Smooth muscle cell (in vitro differentiated cells): ENCODE measurements at regions not wholly inside any gene's neighbourhood (a gene's known extent, or its start where the extent isn't known, plus 50 kb on each side); places are given as distances from the start of the nearest gene placed in this dataset.

Experiments used
- DNase-seq: peaks from one replicate; lab custom pipeline; 2025; ENCODE audit not compliant: unreplicated experiment; lab: John Stamatoyannopoulos, UW
- H2AFZ ChIP-seq: fragments of 200-600 bp; sonication (generic); 2 replicates; pipeline ENCODE4 v1.6.0; 2016; ENCODE audit warnings: antibody characterized with exemption, low read depth, mild to moderate bottlenecking
- H3F3A ChIP-seq: fragments of 200-600 bp; sonication (generic); 2 replicates; pipeline ENCODE4 v1.6.0; 2017; ENCODE audit warnings: antibody characterized with exemption, low read depth
- H3K27ac ChIP-seq: fragments of 200-600 bp; sonication (generic); 2 replicates; pipeline ENCODE4 v1.5.1; 2016; ENCODE audit warnings: low read depth, mild to moderate bottlenecking
- H3K27me3 ChIP-seq: fragments of 200-600 bp; sonication (generic); 2 replicates; pipeline ENCODE4 v1.6.1; 2016; ENCODE audit warnings: low read depth, mild to moderate bottlenecking
- H3K36me3 ChIP-seq: fragments of 200-600 bp; sonication (generic); 2 replicates; pipeline ENCODE4 v1.5.1; 2016; ENCODE audit warnings: low read depth
- H3K4me1 ChIP-seq: fragments of 200-600 bp; sonication (generic); 2 replicates; pipeline ENCODE4 v1.5.1; 2016; ENCODE audit warnings: low read depth
- H3K4me2 ChIP-seq: fragments of 200-600 bp; sonication (generic); 2 replicates; pipeline ENCODE4 v1.6.0; 2016; ENCODE audit warnings: mild to moderate bottlenecking
- H3K4me3 ChIP-seq: fragments of 200-600 bp; sonication (generic); 2 replicates; pipeline ENCODE4 v1.5.1; 2016; ENCODE audit warnings: mild to moderate bottlenecking
- H3K79me2 ChIP-seq: fragments of 200-600 bp; sonication (generic); 2 replicates; pipeline ENCODE4 v1.6.0; 2016; ENCODE audit warnings: low read depth, mild to moderate bottlenecking
- H3K9ac ChIP-seq: fragments of 200-600 bp; sonication (generic); 2 replicates; pipeline ENCODE4 v1.6.0; 2016; ENCODE audit warnings: low read depth
- H3K9me3 ChIP-seq: fragments of 200-600 bp; sonication (generic); replicated peaks from 2 replicates; pipeline ENCODE4 v1.5.1; 2016; ENCODE audit warnings: low read depth
- H4K20me1 ChIP-seq: fragments of 200-600 bp; sonication (generic); 2 replicates; pipeline ENCODE4 v1.6.0; 2016; ENCODE audit warnings: low read depth
- CTCF ChIP-seq: fragments of 200-600 bp; sonication (generic); IDR thresholded peaks from 2 replicates; pipeline ENCODE4 v1.5.1; 2017; ENCODE audit warnings: borderline replicate concordance, mild to moderate bottlenecking, antibody characterized with exemption; ENCODE audit not compliant: insufficient read depth, poor library complexity, severe bottlenecking
- WGBS: methylation state at CpG from one replicate; pipeline ENCODE4 v1.1.7; 2016; ENCODE audit warnings: low lambda C conversion rate; 5-methylcytosine and 5-hydroxymethylcytosine counted together

- Histone ChIP-seq H2AFZ (no peak overlapping the region), H3K36me3 (no peaks in the 10 kb centered on the region), H3K9me3 (no peaks in the 10 kb centered on the region), H4K20me1 (no peaks in the 10 kb centered on the region), H3F3A (no peaks in the 10 kb centered on the region), H3K27ac (no peak overlapping the region), H3K9ac (no peak overlapping the region), H3K4me3 (no peak overlapping the region), H3K27me3 (no peaks in the 10 kb centered on the region), H3K4me2 (no peak overlapping the region), H3K79me2 (no peaks in the 10 kb centered on the region), H3K4me1 (no peaks in the 10 kb centered on the region)
- 80% methylated on average over 1 of the region's 1 CpG for WGBS
- no peak for DNase-seq
- TF ChIP-seq CTCF: no peak
These were observed 495.6 kb downstream of the DNAH5 start for GRCh38 chr5:13448843-13449242.

DNA sequence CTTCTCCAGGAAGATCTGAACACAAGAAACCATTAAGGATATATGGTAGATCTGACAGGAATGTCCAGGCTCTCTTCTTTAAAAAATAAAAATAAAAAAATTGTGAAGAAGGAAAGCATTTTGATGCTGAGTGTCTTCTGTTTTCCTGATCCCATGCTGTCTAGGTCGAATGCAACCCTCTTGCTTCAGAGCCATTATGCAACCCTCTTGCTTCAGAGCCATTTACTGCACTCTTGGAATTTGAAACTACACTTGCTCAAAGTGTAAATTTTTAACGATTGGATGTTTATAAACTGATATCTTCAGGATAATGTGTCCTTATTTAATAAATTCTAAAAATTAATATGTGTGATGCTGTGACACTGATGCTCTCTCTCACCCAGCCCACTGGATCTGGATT is 505.1 kb downstream of the DNAH5 start:
- no peaks in the 10 kb centered on the region for H3K4me1 ChIP-seq
- H3K4me2 ChIP-seq: no peak overlapping the region
- no peaks in the 10 kb centered on the region for H3K36me3 ChIP-seq
- H3F3A ChIP-seq: no peaks in the 10 kb centered on the region
- peaks cover 9% of the 10 kb centered on the region for H3K27me3 ChIP-seq
- H4K20me1 ChIP-seq: no peaks in the 10 kb centered on the region
- no peak overlapping the region for H2AFZ ChIP-seq
- H3K79me2 ChIP-seq: no peaks in the 10 kb centered on the region
- no peak overlapping the region for H3K9ac ChIP-seq
- H3K4me3 ChIP-seq: no peak overlapping the region
- DNase-seq: no peak
- no peak overlapping the region for H3K27ac ChIP-seq
- 56% methylated on average over 2 of the region's 2 CpGs for WGBS
- TF ChIP-seq CTCF: no peak
- no peaks in the 10 kb centered on the region for H3K9me3 ChIP-seq

DNA sequence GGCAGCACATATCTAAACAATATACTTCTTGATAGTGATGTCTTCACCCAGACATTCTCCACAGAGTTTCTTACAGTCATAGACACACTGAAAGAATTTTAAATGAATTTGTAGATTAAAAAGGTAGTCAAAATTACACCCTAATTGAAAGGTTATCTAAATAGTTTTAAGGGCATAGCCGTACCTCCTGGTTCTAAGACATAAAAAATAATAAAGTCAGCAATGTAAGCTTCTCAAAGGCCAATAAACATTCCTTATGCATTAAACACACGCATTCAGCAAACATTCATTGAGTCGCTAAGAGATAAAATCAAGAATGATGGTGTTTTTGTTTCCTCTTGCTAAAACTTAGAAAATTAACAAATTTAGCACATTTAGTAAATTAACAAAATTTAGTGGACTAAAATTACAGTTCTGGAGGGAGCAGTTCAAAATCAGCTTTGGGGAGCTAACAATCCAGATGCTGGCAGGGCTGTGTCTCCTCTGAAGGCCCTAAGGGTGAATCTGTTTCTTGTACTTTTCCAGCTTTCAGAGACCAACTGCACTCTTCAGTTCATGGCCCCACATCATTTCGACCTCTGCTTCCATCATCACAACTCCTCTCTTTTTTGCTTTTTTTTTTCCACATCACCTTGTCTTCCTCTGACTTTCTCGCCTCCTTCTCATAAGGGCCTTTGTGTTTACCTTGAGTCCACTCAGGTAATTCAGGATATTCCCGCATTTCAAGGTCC is 516.5 kb downstream of the DNAH5 start:
- no peaks in the 10 kb centered on the region for H4K20me1 ChIP-seq
- H3K9me3 ChIP-seq: no peaks in the 10 kb centered on the region
- H3K4me3 ChIP-seq: no peak overlapping the region
- H3K27ac ChIP-seq: no peak overlapping the region
- no peak overlapping the region for H2AFZ ChIP-seq
- no peaks in the 10 kb centered on the region for H3K27me3 ChIP-seq
- H3K36me3 ChIP-seq: no peaks in the 10 kb centered on the region
- no peak overlapping the region for H3K9ac ChIP-seq
- DNase-seq: no peak
- TF ChIP-seq CTCF: no peak
- WGBS: 60% methylated on average over 6 of the region's 6 CpGs
- no peak overlapping the region for H3K4me2 ChIP-seq
- H3F3A ChIP-seq: no peaks in the 10 kb centered on the region
- no peaks in the 10 kb centered on the region for H3K79me2 ChIP-seq
- no peaks in the 10 kb centered on the region for H3K4me1 ChIP-seq

- Histone ChIP-seq H3K4me3 (no peak overlapping the region), H3F3A (no peaks in the 10 kb centered on the region), H3K9ac (no peak overlapping the region), H3K27ac (no peak overlapping the region), H4K20me1 (no peaks in the 10 kb centered on the region), H3K4me2 (no peak overlapping the region), H2AFZ (no peak overlapping the region), H3K36me3 (no peaks in the 10 kb centered on the region), H3K27me3 (no peaks in the 10 kb centered on the region), H3K79me2 (no peaks in the 10 kb centered on the region), H3K4me1 (no peaks in the 10 kb centered on the region), H3K9me3 (no peaks in the 10 kb centered on the region)
- DNase-seq: no peak
- 88% methylated on average over 6 of the region's 6 CpGs for WGBS
- TF ChIP-seq CTCF: no peak
These were observed 532.4 kb downstream of the DNAH5 start for GRCh38 chr5:13412040-13412595.
